ENCODE measurements at regions not wholly inside any gene's neighbourhood (a gene's known extent, or its start where the extent isn't known, plus 50 kb on each side); places are given as distances from the start of the nearest gene placed in this dataset.

GRCh38 chr7:130927062-130927461 is 193.1 kb upstream of the KLF14 start:
- no peak for DNase-seq (ENCODE audit: low read depth in 2 of 2)

- no peak for DNase-seq (ENCODE audit: low read depth in 2 of 2)
These were observed 193.6 kb upstream of the KLF14 start for GRCh38 chr7:130927564-130927963.

DNA sequence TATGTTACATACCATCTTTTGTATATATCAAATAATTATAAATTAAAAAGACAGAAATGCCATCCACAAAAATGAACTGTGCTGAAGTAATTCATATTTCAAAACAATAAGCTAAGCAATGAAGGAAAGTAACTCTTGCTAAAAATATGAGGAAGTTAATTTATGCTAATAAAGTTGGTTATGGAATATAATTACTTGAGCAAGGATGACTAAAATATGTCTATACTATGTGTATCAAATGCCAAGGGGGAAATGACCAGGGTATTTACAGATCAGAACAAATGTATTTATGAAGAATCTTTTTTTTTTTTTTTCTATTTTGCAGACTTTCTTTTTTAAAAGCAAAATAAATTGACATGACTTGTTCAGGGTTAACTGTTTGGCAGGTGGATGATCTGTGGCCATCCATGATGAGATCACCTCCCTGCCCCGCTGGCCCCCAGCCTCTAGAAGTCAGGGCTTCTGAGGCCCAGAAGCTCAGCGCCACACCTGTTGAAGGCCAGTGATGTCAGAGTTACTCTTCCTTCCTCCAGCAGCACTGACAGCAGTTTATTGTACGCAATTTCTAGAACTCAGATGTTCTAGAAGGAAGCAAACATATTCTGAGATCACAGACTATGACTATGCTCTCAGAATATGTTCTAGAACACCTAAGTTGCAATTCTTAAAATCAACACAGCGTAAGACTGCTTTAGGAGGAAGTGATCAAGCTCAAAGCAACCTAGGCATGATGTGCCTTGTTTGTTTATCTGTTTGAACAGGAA is 196.1 kb upstream of the KLF14 start:
- peak in 1 of 2 donors; percentile 72 for DNase-seq (ENCODE audit: low read depth in 2 of 2)

DNA sequence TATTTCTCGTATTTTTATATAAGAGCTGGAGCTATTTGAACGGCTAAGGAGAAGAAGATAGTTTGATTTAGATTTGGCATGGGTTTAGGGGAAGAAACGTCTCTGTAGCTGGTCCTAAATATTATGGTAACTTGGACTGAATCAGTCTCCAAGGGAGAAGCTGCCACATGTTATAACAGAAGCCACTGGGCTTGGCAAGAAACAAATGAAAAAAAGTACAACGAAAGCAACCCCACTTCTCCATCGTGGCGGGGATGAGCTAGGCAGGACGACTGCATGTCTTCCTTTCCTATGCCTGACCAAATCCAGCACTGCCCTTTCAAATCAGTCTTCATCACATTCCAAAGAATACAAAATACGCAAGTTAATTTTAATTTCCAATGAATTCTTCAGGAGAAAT is 196.7 kb upstream of the KLF14 start:
- no peak for DNase-seq (ENCODE audit: low read depth in 2 of 2)

GRCh38 chr7:130931423-130931822 is 197.4 kb upstream of the KLF14 start:
- no peak for DNase-seq (ENCODE audit: low read depth in 2 of 2)

- no peak for DNase-seq (ENCODE audit: low read depth in 2 of 2)
These were observed 198.1 kb upstream of the KLF14 start for GRCh38 chr7:130932088-130932487.

DNA sequence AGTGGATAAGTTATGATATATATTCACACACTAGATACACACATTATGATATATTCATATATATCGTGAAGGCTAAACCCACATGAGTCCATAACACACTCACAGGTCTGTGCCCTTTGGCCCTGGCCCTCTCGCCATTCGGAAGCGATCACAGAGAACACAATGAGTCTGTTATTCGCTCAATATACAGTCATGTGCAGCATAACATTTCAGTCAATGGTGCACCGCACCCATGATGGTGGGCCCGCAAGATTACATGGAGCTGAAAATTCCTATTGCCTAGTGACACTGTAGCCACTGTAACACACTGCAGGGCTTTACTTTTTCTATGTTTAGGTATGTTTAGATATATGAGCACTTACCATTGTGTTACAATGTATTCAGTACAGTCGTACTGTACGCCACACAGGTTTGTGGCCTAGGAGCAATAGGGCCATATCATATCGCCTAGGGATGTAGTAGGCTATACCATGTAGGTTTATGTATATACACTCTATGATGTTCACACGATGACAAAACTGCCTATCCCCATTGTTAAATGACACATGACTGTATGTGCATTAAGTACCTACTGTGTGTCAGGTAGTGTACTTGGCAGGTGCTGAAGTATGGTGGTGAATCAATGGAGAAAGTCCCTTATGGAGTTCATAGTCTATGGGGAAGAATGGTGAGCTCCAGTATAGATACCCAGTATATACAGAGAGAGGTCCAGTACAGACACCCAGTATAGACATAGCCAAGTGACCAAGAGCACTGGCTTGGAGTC is 198.8 kb upstream of the KLF14 start:
- DNase-seq (ENCODE audit: low read depth in 2 of 2) = no peak

- DNase-seq (ENCODE audit: low read depth in 2 of 2) = no peak
These were observed 199.9 kb upstream of the KLF14 start for GRCh38 chr7:130933919-130934318.

DNA sequence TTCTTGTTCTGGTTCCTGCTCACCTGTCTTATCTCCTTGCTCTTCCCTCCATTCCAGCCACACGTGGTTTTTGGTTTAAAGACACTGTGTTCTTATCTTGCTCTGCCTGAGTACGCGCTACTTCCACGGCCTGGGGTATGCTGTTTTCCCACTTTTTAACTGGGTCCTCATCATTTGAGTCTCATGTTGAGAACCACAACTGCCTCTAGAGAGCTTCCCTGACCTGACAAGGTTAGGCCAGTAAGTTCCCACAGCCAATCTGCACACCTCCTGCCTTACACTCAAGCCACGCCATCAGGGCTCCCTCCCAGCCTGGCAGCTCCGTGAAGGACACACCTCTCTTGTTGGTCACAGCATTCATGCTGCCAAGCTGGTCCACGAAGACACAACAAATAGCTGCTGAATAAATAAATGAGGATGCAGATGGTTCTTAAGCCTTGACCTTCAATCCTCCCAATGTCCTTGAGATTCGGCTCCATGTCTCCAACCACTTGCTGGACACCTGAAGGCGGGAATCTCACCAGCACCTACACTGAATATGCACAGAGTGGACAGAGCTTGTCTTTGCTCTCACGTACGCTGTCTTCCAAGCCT is 201.7 kb upstream of the KLF14 start:
- DNase-seq (ENCODE audit: low read depth in 2 of 2) = no peak

- DNase-seq (ENCODE audit: low read depth in 2 of 2) = no peak
These were observed 202.4 kb upstream of the KLF14 start for GRCh38 chr7:130936202-130936931.

DNA sequence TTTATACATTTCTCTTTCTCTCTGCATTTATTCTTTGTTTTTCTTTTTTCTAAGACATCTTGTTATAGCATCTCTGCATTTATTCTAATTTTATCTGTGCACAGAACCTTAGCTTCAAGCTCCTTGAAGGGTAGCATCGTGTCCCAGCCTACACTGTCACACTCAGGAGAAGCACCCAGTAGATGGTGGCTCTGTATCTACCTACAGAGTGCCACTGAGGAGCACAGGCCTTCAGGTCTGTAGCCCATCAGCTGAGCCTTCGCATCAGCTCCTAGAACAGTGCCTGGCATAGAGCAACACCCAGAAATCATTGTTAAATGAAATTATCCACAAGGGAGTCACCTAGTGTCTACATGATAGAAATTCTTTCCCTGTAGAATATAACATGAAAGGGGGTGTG is 203.0 kb upstream of the KLF14 start:
- DNase-seq (ENCODE audit: low read depth in 2 of 2) = no peak

DNA sequence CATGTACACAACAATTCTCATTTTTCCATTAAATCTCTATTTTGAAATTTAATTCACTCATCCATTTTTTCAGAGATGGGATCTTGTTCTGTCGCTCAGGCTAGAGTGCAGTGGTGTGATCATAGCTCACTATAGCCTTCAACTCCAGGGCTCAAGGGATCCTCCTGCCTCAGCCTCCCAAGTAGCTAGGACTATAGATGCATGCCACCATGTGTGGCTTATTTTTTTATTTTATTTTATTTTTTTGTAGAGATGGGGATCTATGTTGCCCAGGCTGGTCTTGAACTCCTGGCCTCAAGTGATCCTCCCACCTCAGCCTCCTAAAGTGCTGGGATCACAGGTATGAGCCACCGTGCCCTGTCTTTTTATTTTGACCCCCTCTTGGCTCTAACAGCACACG is 203.8 kb upstream of the KLF14 start:
- no peak for DNase-seq (ENCODE audit: low read depth in 2 of 2)

- no peak for DNase-seq (ENCODE audit: low read depth in 2 of 2)
These were observed 204.7 kb upstream of the KLF14 start for GRCh38 chr7:130938661-130939060.

DNA sequence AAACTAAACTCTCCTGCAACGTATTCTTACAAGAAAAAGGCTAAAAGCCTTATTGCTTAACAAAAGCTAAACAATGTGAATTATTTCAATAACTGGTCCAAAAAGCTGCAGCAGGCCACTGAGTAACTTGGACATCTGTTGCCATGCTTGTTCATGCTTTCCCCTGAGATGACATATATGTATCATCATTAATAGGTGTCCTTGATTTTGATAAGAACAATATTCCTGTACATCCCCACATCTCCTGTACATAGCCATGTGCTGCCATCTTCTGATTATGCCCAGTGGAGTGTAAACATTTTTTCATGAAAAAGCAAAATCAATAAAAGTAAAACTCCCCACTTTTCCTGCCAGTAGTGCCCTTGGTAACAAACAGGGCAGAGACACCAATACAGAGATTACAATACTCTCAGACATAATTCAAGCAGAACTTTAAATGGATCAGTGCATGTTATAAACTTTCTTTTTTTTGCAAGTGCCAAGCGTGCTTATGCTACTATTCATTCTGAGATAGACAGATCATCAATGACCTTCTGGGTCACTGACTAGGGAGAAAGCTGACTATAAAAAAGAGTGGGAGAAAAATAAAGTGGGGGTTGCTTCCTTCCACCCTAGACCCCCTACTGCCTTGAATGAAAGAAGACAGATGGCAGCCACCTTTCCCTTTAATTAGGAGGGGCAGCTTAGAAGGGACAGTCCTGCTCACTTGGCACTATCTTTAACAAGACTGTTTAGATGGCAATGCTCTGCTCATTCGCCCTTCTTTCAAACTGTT is 205.5 kb upstream of the KLF14 start:
- DNase-seq (ENCODE audit: low read depth in 2 of 2) = peak in 1 of 2 donors; percentile 28

- peak in 1 of 2 donors; percentile 34 for DNase-seq (ENCODE audit: low read depth in 2 of 2)
These were observed 206.3 kb upstream of the KLF14 start for GRCh38 chr7:130940326-130940725.

DNA sequence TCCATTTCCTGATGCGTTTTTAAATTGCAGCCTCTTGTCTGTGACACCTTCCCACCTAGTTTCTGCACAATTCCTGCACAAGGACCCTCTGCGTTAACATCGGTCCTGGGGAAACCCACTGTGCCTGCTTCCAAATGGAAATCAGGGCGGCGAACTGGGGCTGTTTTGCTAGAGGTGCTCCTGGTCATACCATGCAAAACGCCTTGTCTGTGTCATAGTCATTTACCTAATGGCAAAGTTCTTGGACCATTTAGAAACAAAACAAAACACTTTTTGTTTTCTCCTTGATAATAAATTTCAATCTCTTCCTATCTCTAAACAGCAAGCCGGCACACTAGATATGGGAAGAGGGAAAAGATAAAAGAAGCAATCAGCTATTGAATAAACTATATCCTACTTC is 206.9 kb upstream of the KLF14 start:
- peak; percentile 45 to 47 for DNase-seq (ENCODE audit: low read depth in 2 of 2)

GRCh38 chr7:130941322-130942210 is 207.6 kb upstream of the KLF14 start:
- DNase-seq (ENCODE audit: low read depth in 2 of 2) = peak; percentile 65 to 86

DNA sequence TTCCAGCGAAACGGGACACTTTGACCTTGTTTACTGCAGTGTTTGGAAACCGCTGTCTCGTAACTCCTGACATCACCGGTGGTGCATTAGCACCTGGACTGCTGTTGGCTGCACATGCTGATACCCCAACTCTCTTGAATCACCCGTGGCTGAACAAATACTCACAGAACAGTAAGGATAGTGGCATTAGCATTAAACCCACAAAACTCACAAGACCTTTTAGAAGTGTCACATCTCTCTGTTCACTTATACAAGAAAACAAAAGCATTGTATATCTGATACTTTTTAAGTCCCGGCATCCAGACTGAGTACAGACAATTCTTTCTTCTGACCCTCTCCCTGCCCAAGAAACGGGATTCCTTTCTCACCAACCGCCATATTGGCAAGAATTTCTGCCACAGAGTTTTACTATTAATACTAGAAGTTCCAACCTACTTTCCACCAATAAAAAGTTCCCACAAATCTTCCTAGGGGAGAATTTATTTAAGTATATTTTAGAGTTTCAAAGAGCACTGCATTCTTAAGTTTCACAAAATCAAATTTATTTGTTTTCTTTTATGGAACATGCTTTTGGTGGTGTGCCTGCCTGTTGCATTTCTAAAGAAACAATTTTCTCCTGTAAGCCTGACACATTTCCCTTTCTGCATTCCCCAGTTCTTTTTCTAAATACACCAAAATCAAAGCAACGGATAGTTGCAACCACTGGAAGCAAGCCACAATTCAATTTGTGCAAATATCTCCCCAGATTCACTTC is 208.4 kb upstream of the KLF14 start:
- peak; percentile 87 to 90 for DNase-seq (ENCODE audit: low read depth in 2 of 2)

GRCh38 chr7:130943336-130943901 is 209.4 kb upstream of the KLF14 start:
- DNase-seq (ENCODE audit: low read depth in 2 of 2) = peak; percentile 83 to 91
